GM12864 (cell line): ENCODE measurements at regions not wholly inside any gene's neighbourhood (a gene's known extent, or its start where the extent isn't known, plus 50 kb on each side); places are given as distances from the start of the nearest gene placed in this dataset.

ENCODE experiments used
- DNase-seq: peaks from one replicate; pipeline ENCODE4 v3.0.0-alpha.2; 2011; ENCODE audit warnings: low read depth
- H3K4me3 ChIP-seq: 2 replicates; pipeline ENCODE4 v1.5.1; 2011; ENCODE audit warnings: mild to moderate bottlenecking, low read depth, low read length, control low read depth
- CTCF ChIP-seq: IDR thresholded peaks from 2 replicates; pipeline ENCODE4 v1.5.1; 2011; ENCODE audit warnings: low read depth, mild to moderate bottlenecking, moderate library complexity, low read length, control low read depth, inconsistent platforms; ENCODE audit errors: missing control alignments

GRCh38 chr14:25488961-25489360 lies 439.0 kb upstream of the STXBP6 start:
- TF ChIP-seq CTCF, result no peak
- H3K4me3 ChIP-seq, result no peak overlapping the region

GRCh38 chr14:25485381-25485780 lies 435.4 kb upstream of the STXBP6 start:
- H3K4me3 ChIP-seq, result no peak overlapping the region
- DNase-seq, result no peak
- no peak for TF ChIP-seq CTCF

More at GRCh38 chr14:25488961-25489360, 439.0 kb upstream of the STXBP6 start:
- DNase-seq, result no peak

GRCh38 chr14:25484906-25485305 lies 435.0 kb upstream of the STXBP6 start:
- no peak for TF ChIP-seq CTCF
- H3K4me3 ChIP-seq, result no peak overlapping the region
- DNase-seq, result no peak

GRCh38 chr14:25484235-25484634 lies 434.3 kb upstream of the STXBP6 start:
- no peak for TF ChIP-seq CTCF
- no peak overlapping the region for H3K4me3 ChIP-seq
- no peak for DNase-seq

- TF ChIP-seq CTCF, result no peak
- no peak for DNase-seq
These were observed 427.6 kb upstream of the STXBP6 start for GRCh38 chr14:25477316-25478098.

GRCh38 chr14:25472700-25473099 lies 422.8 kb upstream of the STXBP6 start:
- no peak for DNase-seq
- no peak for TF ChIP-seq CTCF
- no peak overlapping the region for H3K4me3 ChIP-seq

More at GRCh38 chr14:25477316-25478098, 427.6 kb upstream of the STXBP6 start:
- no peak overlapping the region for H3K4me3 ChIP-seq

GRCh38 chr14:25464772-25465171 lies 414.8 kb upstream of the STXBP6 start:
- no peak for DNase-seq
- no peak for TF ChIP-seq CTCF
- no peak overlapping the region for H3K4me3 ChIP-seq
